NCI-H748 (cell line): ENCODE measurements at regions not wholly inside any gene's neighbourhood (a gene's known extent, or its start where the extent isn't known, plus 50 kb on each side); places are given as distances from the start of the nearest gene placed in this dataset.

Source experiments
- DNase-seq: peaks from one replicate; lab custom pipeline; 2025; ENCODE audit not compliant: unreplicated experiment; lab: John Stamatoyannopoulos, UW

GRCh38 chr1:208759255-208759654 lies 515.1 kb upstream of the PLXNA2 start:
- DNase-seq: no peak

GRCh38 chr1:208763971-208764370 lies 519.8 kb upstream of the PLXNA2 start:
- no peak for DNase-seq

GRCh38 chr1:208766832-208767231 lies 522.6 kb upstream of the PLXNA2 start:
- peak; percentile 69 for DNase-seq

- DNase-seq: no peak
These were observed 523.6 kb upstream of the PLXNA2 start for GRCh38 chr1:208767816-208768215.

DNA sequence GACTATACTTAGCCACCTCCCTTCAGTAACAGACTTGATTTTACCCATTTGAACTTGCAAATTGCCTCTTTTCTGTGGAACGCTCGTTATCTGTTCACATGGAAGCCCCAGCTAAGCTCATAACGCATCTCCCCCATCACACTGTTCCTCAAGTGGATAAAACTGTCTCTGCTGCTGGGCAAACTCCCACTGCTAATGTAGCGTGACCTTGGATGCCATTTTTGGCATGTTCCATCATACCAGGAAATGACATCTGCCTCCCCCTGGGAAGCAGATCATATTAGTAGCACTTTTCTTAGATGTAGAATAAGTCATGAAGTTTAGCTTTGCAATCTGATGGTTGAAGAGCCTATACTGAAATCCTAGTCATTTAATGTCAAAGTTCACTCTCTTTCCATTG lies 528.7 kb upstream of the PLXNA2 start:
- DNase-seq: no peak

GRCh38 chr1:208775841-208776240 lies 531.7 kb upstream of the PLXNA2 start:
- DNase-seq: no peak

DNA sequence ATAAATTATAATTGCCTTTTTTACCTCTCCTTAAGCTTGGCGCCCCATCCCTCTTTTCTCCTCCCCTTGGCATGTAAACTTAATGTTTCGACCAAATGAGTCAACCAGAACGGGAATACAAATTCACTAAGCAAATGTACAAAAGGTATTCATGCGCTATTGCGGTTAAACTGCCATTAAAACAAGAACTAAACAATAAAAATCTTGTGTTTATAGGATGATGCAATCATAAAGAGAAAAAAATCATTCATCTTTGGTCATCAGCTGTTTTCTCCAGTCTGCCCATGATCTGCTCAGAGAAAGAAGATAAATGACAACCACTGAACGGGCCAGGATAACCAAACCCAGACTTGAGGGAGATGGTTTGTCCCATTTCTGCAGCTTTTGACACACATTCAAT lies 534.2 kb upstream of the PLXNA2 start:
- no peak for DNase-seq

GRCh38 chr1:208781391-208782045 lies 537.3 kb upstream of the PLXNA2 start:
- DNase-seq: peak; percentile 95

DNA sequence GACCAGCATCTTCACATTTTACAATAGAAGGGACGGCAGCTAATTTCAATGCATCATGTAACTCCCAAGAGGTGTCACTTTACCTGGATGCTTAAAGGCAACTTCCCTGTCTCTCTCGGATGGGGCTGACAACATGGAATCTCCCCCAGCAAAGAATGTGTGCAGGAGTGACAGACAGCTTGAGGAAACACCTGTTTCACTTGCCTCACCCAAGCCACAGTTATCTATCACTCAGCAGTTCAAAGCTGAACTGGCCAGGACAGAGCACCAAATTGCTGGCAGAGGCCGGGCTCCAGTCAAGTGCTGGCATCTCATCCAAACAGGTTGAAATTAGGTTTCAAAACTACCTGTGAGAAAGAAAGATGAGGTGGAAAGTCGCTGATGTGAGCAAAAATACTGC lies 538.0 kb upstream of the PLXNA2 start:
- DNase-seq: peak; percentile 38

- DNase-seq: no peak
These were observed 541.4 kb upstream of the PLXNA2 start for GRCh38 chr1:208785629-208786028.

DNA sequence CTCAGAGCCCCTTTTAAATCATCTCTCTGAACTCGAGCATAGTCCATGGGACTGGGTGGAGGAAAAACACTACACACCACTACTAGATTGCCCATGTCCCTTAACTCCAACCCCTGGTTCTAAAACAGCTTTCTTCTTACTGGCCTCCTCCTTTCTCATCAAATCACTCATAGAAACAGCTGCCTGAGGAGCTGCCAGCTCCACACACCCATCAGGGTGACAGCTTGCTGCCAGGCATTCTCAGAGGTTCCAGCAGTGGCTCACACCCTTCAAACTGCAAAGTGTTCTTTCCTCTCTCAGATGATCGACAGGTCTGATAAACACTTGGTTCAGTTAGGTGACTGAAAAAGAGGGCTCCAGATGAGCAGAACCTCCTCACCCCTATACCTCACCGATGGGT lies 543.0 kb upstream of the PLXNA2 start:
- no peak for DNase-seq

- DNase-seq: no peak
These were observed 543.9 kb upstream of the PLXNA2 start for GRCh38 chr1:208788013-208788540.

GRCh38 chr1:208791456-208791855 lies 547.3 kb upstream of the PLXNA2 start:
- DNase-seq: no peak

GRCh38 chr1:208793861-208794345 lies 549.7 kb upstream of the PLXNA2 start:
- DNase-seq: no peak

GRCh38 chr1:208799186-208799585 lies 555.0 kb upstream of the PLXNA2 start:
- DNase-seq: no peak

DNA sequence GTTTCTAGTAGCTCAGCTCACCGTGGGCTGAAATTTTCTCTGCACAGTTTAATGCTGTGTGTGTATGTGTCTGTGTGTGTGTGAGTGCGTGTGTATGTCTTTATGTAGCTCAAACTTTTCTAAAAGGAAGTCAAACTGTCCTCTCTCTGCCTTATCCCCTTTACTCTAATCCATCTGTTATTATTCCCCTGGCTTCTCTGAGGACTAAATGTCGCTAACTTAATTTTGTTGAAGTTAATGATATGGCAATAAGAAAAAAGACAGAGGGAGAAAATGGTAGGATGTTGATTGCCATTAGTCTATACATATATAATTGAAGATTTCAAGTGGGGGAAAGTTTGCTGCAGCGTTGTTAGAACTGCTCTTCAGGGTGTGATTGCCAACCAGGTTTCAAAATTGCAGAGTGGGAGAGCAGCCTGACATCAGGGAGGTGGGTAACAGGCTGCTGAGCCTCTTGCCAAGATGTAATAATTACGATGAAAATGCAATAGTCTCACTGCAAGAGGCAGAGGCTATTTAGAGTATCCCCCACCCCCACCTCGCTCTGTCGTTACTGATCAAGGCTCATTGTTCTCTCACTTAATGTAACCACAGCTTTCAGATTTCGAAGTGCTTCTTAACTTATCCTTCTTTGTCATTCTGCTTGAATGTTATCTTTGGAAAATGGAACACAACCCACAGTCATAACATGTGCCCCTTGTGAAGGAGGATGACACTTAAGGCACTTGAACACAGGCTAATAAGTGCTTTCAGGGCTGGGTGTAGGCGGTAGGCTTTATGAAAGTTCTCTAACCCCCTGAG lies 559.0 kb upstream of the PLXNA2 start:
- DNase-seq: peak; percentile 59

DNA sequence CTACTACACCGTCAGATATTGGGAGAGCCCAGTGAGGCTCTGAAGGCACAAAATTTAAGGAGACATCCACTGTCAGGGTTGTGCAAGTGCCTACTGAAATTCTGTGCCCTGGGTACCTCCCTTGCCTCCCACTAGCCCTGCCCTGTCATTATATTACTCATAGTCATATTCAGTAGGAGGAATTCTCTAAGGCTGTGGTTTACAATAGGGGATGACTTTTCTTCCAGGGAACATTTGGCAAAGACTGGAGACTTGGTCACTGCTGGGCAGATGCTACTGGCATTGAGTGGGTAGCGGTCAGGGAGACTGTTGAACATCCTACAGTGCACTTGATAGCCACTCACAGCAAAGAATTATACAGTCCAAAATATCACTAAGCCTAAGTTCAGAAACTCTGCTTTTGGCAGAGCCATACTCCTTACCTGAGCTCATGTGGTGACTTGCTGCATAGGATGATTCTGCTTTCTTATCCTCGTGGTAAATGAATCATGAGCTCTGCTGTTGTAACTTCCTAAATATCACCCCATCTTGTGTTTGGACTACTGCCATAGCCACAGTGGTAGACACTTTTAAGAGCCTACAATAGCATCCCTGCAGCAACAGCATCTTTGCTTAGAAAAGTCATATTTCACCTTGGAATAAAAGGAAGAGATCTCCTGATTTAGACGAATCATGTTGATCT lies 563.4 kb upstream of the PLXNA2 start:
- DNase-seq: no peak

- no peak for DNase-seq
These were observed 564.1 kb upstream of the PLXNA2 start for GRCh38 chr1:208808301-208808700.

DNA sequence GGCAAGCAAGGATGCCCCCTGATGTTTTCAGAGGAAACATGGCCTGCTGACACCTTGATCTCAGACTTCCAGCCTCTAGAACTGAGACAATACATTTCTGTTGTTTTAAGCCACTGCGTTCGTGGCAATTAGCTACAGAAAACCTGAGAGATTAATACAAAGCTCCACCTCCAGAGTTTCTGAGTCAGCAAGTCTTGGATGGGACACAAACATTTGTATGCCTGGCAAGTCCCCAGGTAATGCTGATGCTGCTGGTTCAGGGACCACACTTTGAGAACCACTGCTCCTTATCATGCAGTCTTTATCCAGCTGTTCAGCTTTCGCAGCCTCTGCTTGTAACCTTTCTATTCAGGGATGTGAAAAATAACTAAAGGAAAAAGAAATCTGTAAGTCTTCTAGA lies 565.7 kb upstream of the PLXNA2 start:
- no peak for DNase-seq

- DNase-seq: no peak
These were observed 574.7 kb upstream of the PLXNA2 start for GRCh38 chr1:208818770-208819445.

DNA sequence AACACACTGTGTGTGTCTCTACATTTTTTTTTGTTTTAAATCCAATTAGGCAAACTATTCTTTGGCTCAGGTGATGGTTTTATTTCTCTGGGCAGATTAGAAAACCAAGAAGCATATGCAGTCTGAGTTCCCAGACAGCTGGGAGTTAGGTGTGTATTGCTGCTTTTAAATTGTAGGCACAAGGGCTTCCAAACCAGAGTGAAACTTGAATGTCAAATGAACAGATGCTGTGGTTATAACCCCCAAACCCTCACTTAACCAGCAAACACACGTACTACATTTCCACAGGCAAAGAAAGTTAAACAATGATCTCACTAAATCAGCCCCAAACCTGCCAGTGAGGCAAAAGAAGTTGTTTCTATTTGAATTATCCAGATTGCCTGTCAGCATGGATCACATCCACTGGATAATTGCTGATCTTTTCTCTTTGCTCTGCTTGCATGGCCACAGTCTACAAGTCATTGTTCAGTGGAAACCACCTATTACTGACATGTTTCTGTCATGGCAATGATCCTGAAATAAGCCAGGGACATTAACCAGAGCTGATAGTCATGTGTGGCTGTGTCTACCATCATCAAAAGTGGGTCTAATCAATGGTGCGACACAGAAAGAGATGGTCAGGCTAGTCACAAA lies 576.5 kb upstream of the PLXNA2 start:
- DNase-seq: peak; percentile 3
